Fibroblast of lung (primary cell): ENCODE measurements at regions not wholly inside any gene's neighbourhood (a gene's known extent, or its start where the extent isn't known, plus 50 kb on each side); places are given as distances from the start of the nearest gene placed in this dataset.

Source experiments
- EZH2 ChIP-seq: IDR thresholded peaks from 2 replicates; pipeline ENCODE4 v1.5.1; 2012; ENCODE audit warnings: low read length, control low read depth, mild to moderate bottlenecking; ENCODE audit errors: missing control alignments
- TF ChIP-seq, protein P1 (sequence below), 2 donors: IDR thresholded peaks in 1 of 2; conservative IDR thresholded peaks in 1 of 2; 1 replicate in 1 of 2; 2 replicates in 1 of 2; pipeline ENCODE4 v1.5.1; 2011 to 2012; ENCODE audit warnings: low read length in 2 of 2, control low read depth in 1 of 2, inconsistent platforms in 1 of 2, low read depth in 1 of 2, mild to moderate bottlenecking in 1 of 2

DNA sequence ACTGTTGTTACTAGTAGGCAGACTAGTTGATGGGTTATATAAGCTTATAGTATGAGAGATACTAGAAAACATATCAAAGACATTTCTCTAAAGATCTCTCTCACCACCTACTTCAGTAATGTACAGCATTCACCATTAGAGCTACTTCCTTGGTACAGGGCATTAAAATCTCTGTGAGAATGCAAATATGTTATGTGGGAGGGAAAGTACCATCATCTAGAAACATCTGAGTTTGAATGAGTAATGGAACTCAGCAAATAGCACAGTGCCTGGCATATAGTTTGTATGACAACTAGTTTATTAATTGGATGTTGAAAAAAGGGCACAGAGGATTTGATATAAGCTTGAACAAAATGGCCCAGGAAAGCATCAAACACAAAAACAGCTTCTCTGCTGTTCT lies 211.1 kb downstream of the GLUD2 start:
- TF ChIP-seq EZH2: no peak
- TF ChIP-seq, protein P1, sequence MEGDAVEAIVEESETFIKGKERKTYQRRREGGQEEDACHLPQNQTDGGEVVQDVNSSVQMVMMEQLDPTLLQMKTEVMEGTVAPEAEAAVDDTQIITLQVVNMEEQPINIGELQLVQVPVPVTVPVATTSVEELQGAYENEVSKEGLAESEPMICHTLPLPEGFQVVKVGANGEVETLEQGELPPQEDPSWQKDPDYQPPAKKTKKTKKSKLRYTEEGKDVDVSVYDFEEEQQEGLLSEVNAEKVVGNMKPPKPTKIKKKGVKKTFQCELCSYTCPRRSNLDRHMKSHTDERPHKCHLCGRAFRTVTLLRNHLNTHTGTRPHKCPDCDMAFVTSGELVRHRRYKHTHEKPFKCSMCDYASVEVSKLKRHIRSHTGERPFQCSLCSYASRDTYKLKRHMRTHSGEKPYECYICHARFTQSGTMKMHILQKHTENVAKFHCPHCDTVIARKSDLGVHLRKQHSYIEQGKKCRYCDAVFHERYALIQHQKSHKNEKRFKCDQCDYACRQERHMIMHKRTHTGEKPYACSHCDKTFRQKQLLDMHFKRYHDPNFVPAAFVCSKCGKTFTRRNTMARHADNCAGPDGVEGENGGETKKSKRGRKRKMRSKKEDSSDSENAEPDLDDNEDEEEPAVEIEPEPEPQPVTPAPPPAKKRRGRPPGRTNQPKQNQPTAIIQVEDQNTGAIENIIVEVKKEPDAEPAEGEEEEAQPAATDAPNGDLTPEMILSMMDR (conservative IDR thresholded peaks at IDR 0.05 in 1 of 2, IDR thresholded peaks at IDR 0.05 in 1 of 2; ENCODE audit: low read depth in 1 of 2, low read length in 2 of 2): no peak
